ENCODE measurements at regions not wholly inside any gene's neighbourhood (a gene's known extent, or its start where the extent isn't known, plus 50 kb on each side); places are given as distances from the start of the nearest gene placed in this dataset.

GRCh38 chr2:81991282-81991681 is 1686.7 kb upstream of the LRRTM1 start:
- no peak for TF ChIP-seq TAF1 (IDR thresholded peaks at IDR 0.05; ENCODE audit: low read depth)
- TF ChIP-seq TEAD4 (IDR thresholded peaks at IDR 0.05) = no peak
- no peak for TF ChIP-seq MAX (IDR thresholded peaks at IDR 0.05)
- TF ChIP-seq EP300 (IDR thresholded peaks at IDR 0.05; ENCODE audit: borderline replicate concordance) = no peak
- TF ChIP-seq FOXM1 (IDR thresholded peaks at IDR 0.05; ENCODE audit: borderline replicate concordance, low read depth) = no peak
- TF ChIP-seq, protein P1, sequence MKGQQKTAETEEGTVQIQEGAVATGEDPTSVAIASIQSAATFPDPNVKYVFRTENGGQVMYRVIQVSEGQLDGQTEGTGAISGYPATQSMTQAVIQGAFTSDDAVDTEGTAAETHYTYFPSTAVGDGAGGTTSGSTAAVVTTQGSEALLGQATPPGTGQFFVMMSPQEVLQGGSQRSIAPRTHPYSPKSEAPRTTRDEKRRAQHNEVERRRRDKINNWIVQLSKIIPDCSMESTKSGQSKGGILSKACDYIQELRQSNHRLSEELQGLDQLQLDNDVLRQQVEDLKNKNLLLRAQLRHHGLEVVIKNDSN (IDR thresholded peaks at IDR 0.05) = no peak
- no peak for TF ChIP-seq RAD21 (IDR thresholded peaks at IDR 0.05; ENCODE audit: low read depth)
- TF ChIP-seq CREB1 (IDR thresholded peaks at IDR 0.05; ENCODE audit: low read depth) = no peak
- TF ChIP-seq CEBPB (IDR thresholded peaks at IDR 0.05) = no peak
- no peak for TF ChIP-seq TCF12 (IDR thresholded peaks at IDR 0.05; ENCODE audit: low read depth)
- TF ChIP-seq YY1 (IDR thresholded peaks at IDR 0.05; ENCODE audit: low read depth) = no peak
- no peak for TF ChIP-seq NFIC (IDR thresholded peaks at IDR 0.05)
- TF ChIP-seq REST (IDR thresholded peaks at IDR 0.05; ENCODE audit: low read depth) = no peak
- TF ChIP-seq ZBTB7A (IDR thresholded peaks at IDR 0.05; ENCODE audit: low read depth) = no peak
- TF ChIP-seq EGR1 (IDR thresholded peaks at IDR 0.05) = no peak

- no peak for TF ChIP-seq TCF12 (IDR thresholded peaks at IDR 0.05; ENCODE audit: low read depth)
- TF ChIP-seq NFIC (IDR thresholded peaks at IDR 0.05) = no peak
- TF ChIP-seq, protein P1 (IDR thresholded peaks at IDR 0.05) = no peak
- TF ChIP-seq EP300 (IDR thresholded peaks at IDR 0.05; ENCODE audit: borderline replicate concordance) = no peak
- no peak for TF ChIP-seq TAF1 (IDR thresholded peaks at IDR 0.05; ENCODE audit: low read depth)
Observed at GRCh38 chr2:81987370-81987769, 1682.8 kb upstream of the LRRTM1 start.

- no peak for TF ChIP-seq MAX (IDR thresholded peaks at IDR 0.05)
- TF ChIP-seq TCF12 (IDR thresholded peaks at IDR 0.05; ENCODE audit: low read depth) = no peak
Observed at GRCh38 chr2:81984969-81985637, 1680.6 kb upstream of the LRRTM1 start.

- TF ChIP-seq CEBPB (IDR thresholded peaks at IDR 0.05) = no peak
- TF ChIP-seq, protein P1 (IDR thresholded peaks at IDR 0.05) = no peak
- TF ChIP-seq EGR1 (IDR thresholded peaks at IDR 0.05) = no peak
- no peak for TF ChIP-seq TCF12 (IDR thresholded peaks at IDR 0.05; ENCODE audit: low read depth)
- TF ChIP-seq MAX (IDR thresholded peaks at IDR 0.05) = no peak
- no peak for TF ChIP-seq EP300 (IDR thresholded peaks at IDR 0.05; ENCODE audit: borderline replicate concordance)
Observed at GRCh38 chr2:81981585-81981984, 1677.0 kb upstream of the LRRTM1 start.

DNA sequence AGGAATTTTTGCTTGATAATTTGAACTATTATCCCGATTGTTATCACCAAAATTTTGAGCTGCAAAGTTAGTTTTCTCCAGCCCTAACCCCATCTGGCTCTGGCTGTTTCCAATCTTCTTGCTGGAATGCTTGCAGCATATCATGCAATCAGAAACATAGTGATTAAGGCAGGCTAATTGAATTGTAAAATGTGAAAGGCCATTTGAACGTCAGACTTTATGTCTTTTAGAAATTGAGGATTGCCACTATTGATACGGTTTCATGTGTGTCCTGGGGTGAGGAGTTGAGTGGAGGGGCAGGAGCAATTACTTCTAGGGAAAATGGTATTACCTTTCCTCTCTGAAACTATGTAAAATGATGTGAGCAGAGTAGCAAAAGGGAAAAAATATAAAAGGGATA is 1674.5 kb upstream of the LRRTM1 start:
- TF ChIP-seq EP300 (IDR thresholded peaks at IDR 0.05; ENCODE audit: borderline replicate concordance) (no peak), REST (IDR thresholded peaks at IDR 0.05; ENCODE audit: low read depth) (no peak), CREB1 (IDR thresholded peaks at IDR 0.05; ENCODE audit: low read depth) (no peak), TEAD4 (IDR thresholded peaks at IDR 0.05) (no peak), YY1 (IDR thresholded peaks at IDR 0.05; ENCODE audit: low read depth) (no peak), EGR1 (IDR thresholded peaks at IDR 0.05) (no peak), TCF12 (IDR thresholded peaks at IDR 0.05; ENCODE audit: low read depth) (no peak), NFIC (IDR thresholded peaks at IDR 0.05) (no peak), RAD21 (IDR thresholded peaks at IDR 0.05; ENCODE audit: low read depth) (no peak), FOXM1 (IDR thresholded peaks at IDR 0.05; ENCODE audit: borderline replicate concordance, low read depth) (no peak), ZBTB7A (IDR thresholded peaks at IDR 0.05; ENCODE audit: low read depth) (no peak), TAF1 (IDR thresholded peaks at IDR 0.05; ENCODE audit: low read depth) (no peak), CEBPB (IDR thresholded peaks at IDR 0.05) (no peak), MAX (IDR thresholded peaks at IDR 0.05) (no peak)
- TF ChIP-seq, protein P1 (IDR thresholded peaks at IDR 0.05) = no peak
